Nephron progenitor cell (in vitro differentiated cells): ENCODE measurements at regions not wholly inside any gene's neighbourhood (a gene's known extent, or its start where the extent isn't known, plus 50 kb on each side); places are given as distances from the start of the nearest gene placed in this dataset.

Experiments
- DNase-seq: peaks from one replicate; pipeline ENCODE4 v3.0.0; 2021
- H3K27ac Mint-ChIP-seq: 2 replicates; pipeline ENCODE4 v1.8.0; 2021; ENCODE audit warnings: mild to moderate bottlenecking, moderate library complexity, mixed read lengths
- H3K27me3 Mint-ChIP-seq: 2 replicates; pipeline ENCODE4 v1.8.0; 2021; ENCODE audit warnings: mild to moderate bottlenecking, low read depth, mixed read lengths; ENCODE audit not compliant: poor library complexity
- H3K36me3 Mint-ChIP-seq: 2 replicates; pipeline ENCODE4 v1.8.0; 2021; ENCODE audit warnings: low read depth, mixed read lengths
- H3K4me1 Mint-ChIP-seq: 2 replicates; pipeline ENCODE4 v1.8.0; 2021; ENCODE audit warnings: mixed read lengths
- H3K4me3 Mint-ChIP-seq: 2 replicates; pipeline ENCODE4 v1.8.0; 2021; ENCODE audit warnings: mild to moderate bottlenecking, moderate library complexity, mixed read lengths
- H3K9me3 Mint-ChIP-seq: 2 replicates; pipeline ENCODE4 v1.8.0; 2021; ENCODE audit warnings: mild to moderate bottlenecking, moderate library complexity, mixed read lengths
- CTCF ChIP-seq: fragments of 200-600 bp; sonication (generic); IDR thresholded peaks from 2 replicates; pipeline ENCODE4 v1.5.0; 2021; ENCODE audit warnings: antibody characterized with exemption

DNA sequence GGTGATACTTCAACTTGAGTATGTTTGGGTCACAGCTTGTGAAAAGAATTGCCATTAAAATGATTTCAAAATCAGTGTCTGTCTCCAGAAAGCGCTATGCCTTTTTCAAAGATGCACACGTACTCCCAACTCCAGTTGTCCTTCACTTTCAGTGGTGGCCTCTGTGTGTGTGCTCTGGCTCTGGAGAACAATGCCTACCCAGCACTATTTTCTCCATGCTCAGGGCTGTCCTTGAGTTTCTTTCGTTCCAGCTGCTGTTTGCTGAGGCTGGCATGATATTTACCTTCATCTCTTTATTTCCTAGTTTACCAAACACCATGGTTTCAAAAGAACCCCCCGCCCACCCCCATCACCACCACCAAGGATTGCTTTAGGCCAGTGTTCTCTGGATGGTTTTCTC is 136.8 kb downstream of the QRSL1 start:
- no peak for TF ChIP-seq CTCF
- Mint-ChIP-seq H3K27ac (no peak overlapping the region), H3K27me3 (no peaks in the 10 kb centered on the region), H3K4me3 (no peak overlapping the region), H3K36me3 (peaks cover 5% of the 10 kb centered on the region), H3K4me1 (no peaks in the 10 kb centered on the region), H3K9me3 (peaks cover 40% of the 10 kb centered on the region)
- no peak for DNase-seq

DNA sequence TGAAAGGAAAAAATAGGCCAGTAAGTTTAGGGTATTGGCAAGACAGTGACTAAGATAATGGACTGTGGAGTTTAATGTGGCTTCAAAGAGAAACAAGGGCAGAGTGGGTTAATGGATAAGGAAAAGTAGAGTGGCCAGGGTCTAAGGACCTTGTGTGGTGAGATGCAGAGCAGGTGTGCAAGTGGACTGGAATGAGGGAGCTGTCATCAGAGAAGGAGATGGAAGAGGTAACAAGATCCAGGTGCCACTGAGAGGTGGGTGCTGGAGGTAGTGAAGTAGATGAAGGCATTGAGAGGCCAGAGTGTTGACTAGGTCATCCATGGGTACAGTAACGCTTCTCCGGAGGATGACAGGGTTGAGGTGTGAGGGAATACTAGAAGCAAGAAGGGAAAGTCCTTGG is 136.1 kb downstream of the QRSL1 start:
- no peak overlapping the region for H3K27ac Mint-ChIP-seq
- TF ChIP-seq CTCF, result no peak
- no peaks in the 10 kb centered on the region for H3K4me1 Mint-ChIP-seq
- H3K4me3 Mint-ChIP-seq, result no peak overlapping the region
- H3K27me3 Mint-ChIP-seq, result no peaks in the 10 kb centered on the region
- no peaks in the 10 kb centered on the region for H3K36me3 Mint-ChIP-seq
- H3K9me3 Mint-ChIP-seq, result peaks cover 37% of the 10 kb centered on the region
- DNase-seq, result no peak

DNA sequence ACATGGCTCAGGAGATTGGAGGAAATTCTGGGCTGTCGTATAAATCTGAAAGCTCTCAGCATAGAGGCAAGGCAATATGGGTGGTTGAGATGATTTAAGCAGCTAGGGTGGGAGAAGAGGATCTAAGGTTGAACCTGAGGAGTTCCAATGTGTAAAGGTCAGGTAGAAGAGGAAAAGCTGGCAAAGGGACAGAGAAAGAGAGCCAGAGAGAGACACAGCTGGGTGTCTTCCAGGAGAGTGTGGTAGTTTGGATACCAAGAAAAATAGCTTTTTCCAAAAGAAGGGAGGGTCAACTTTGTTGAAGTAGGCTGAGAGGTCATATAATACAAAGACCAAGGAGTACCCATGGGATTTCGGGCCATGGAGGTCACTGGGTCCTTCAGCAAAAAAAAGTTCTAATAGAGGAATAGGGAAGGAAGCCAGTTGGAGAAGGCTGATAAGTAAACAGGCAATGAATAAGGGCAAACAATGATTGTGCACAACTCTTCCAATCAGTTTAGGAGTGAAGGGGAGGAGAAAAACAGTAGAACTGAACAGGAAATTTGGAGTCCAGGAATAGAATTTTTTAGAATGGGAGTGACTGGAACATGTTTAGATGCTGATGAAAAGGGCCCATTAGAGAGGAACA is 135.1 kb downstream of the QRSL1 start:
- Mint-ChIP-seq H3K4me1 (no peaks in the 10 kb centered on the region), H3K9me3 (peaks cover 36% of the 10 kb centered on the region), H3K27ac (no peak overlapping the region), H3K27me3 (no peaks in the 10 kb centered on the region), H3K36me3 (no peaks in the 10 kb centered on the region), H3K4me3 (no peak overlapping the region)
- no peak for TF ChIP-seq CTCF
- DNase-seq, result no peak

- Mint-ChIP-seq H3K27me3 (no peaks in the 10 kb centered on the region), H3K9me3 (peaks cover 32% of the 10 kb centered on the region), H3K4me1 (no peaks in the 10 kb centered on the region), H3K27ac (no peak overlapping the region), H3K36me3 (no peaks in the 10 kb centered on the region), H3K4me3 (no peak overlapping the region)
- no peak for TF ChIP-seq CTCF
- no peak for DNase-seq
These were observed 134.0 kb downstream of the QRSL1 start for GRCh38 chr6:106763361-106763760.

DNA sequence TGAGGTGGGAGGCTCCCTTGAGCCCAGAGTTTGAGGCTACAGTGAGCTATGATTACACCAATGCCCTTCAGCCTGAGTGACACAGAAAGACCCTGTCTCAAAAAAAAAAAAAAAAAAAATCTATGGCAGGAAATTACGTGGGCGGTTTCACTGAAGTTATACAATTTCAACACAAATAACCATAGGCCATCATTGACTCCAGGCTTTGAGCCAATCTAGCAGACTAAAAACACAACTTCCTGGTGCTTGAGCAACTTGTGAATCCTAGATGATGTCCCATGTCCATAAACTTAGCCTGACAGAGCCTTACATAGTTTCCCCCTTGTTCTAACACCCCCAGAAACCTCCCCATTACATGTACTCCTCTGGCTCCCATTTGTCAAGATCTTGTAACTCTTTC is 131.8 kb downstream of the QRSL1 start:
- TF ChIP-seq CTCF, result no peak
- DNase-seq, result no peak
- no peak overlapping the region for H3K27ac Mint-ChIP-seq
- no peaks in the 10 kb centered on the region for H3K4me1 Mint-ChIP-seq
- H3K4me3 Mint-ChIP-seq, result no peak overlapping the region
- H3K27me3 Mint-ChIP-seq, result no peaks in the 10 kb centered on the region
- H3K9me3 Mint-ChIP-seq, result peaks cover 34% of the 10 kb centered on the region
- no peaks in the 10 kb centered on the region for H3K36me3 Mint-ChIP-seq

DNA sequence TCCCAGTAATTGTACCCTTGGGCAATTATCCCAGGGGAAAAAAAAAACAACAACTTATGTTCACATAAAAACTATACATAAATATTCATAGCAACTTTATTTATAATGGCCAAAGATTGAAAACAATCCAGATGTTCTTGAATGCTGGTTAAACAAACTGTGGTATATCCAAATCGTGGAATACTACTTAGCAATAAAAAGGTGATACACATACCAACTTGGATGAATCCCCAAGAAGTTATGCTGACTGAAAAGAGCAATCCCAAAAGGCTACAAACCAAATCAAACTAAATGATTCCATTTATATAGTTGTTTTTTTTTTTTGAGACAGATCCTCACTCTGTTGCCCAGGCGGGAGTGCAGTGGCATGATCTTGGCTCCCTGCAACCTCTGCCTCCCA is 129.7 kb downstream of the QRSL1 start:
- H3K4me1 Mint-ChIP-seq, result no peaks in the 10 kb centered on the region
- no peak for DNase-seq
- no peaks in the 10 kb centered on the region for H3K36me3 Mint-ChIP-seq
- H3K4me3 Mint-ChIP-seq, result no peak overlapping the region
- TF ChIP-seq CTCF, result no peak
- H3K27ac Mint-ChIP-seq, result no peak overlapping the region
- H3K27me3 Mint-ChIP-seq, result no peaks in the 10 kb centered on the region
- peaks cover 34% of the 10 kb centered on the region for H3K9me3 Mint-ChIP-seq
